ENCODE measurements at regions not wholly inside any gene's neighbourhood (a gene's known extent, or its start where the extent isn't known, plus 50 kb on each side); places are given as distances from the start of the nearest gene placed in this dataset.
"Not testable (repeated sequence)": the region's sequence is repeated elsewhere in the genome, so short reads cannot be mapped to it uniquely, and the experiment has no call there.

DNA sequence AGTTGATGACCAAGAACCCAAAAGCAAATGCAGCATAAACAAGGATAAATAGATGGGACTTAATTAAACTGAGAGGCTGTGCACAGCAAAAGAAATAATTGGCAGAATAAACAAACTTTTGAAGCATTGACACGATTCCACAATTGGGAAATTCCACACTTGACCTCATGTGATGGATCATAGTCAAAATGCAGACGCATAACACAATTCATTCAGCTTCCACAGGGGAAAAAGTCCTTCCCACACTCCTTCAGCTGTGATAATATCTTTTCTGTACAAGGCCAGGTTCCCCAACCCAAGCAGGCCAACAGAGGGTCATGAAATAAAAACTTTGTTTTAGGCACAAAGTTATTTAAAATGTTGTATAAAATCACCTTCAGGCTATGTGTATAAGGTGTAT lies 66.6 kb upstream of the SLIT2 start:
- Histone ChIP-seq H3K36me3 (ENCODE audit: control insufficient read depth, insufficient read depth, low read length) (no peaks in the 10 kb centered on the region), H3K27ac (ENCODE audit: low read length) (no peak overlapping the region), H3K4me3 (ENCODE audit: low read depth in 2 of 2, low read length in 2 of 2) (no peak overlapping the region), H3K4me1 (ENCODE audit: control insufficient read depth, insufficient read depth, low read length) (no peaks in the 10 kb centered on the region), H3K27me3 (ENCODE audit: control insufficient read depth, insufficient read depth, low read length) (no peaks in the 10 kb centered on the region), H3K9me3 (ENCODE audit: control insufficient read depth, insufficient read depth, low read depth, low read length) (no peaks in the 10 kb centered on the region)
- ATAC-seq (no peak), DNase-seq (ENCODE audit: low read depth, low spot score) (no peak)
- intact Hi-C loops (cut with micrococcal nuclease; ENCODE audit: unreplicated experiment) (no loop called here), in situ Hi-C loops (cut with HindIII; ENCODE audit: low pct_unique_long_range_greater_than_20kb, low sequenced_read_pairs) (no loop called here)
- POLR2A ChIA-PET, result no interaction called here
- no TSS peak for BruUV-seq (replicated peaks)
- CTCF ChIA-PET, result no interaction called here
- TF ChIP-seq, protein P1, sequence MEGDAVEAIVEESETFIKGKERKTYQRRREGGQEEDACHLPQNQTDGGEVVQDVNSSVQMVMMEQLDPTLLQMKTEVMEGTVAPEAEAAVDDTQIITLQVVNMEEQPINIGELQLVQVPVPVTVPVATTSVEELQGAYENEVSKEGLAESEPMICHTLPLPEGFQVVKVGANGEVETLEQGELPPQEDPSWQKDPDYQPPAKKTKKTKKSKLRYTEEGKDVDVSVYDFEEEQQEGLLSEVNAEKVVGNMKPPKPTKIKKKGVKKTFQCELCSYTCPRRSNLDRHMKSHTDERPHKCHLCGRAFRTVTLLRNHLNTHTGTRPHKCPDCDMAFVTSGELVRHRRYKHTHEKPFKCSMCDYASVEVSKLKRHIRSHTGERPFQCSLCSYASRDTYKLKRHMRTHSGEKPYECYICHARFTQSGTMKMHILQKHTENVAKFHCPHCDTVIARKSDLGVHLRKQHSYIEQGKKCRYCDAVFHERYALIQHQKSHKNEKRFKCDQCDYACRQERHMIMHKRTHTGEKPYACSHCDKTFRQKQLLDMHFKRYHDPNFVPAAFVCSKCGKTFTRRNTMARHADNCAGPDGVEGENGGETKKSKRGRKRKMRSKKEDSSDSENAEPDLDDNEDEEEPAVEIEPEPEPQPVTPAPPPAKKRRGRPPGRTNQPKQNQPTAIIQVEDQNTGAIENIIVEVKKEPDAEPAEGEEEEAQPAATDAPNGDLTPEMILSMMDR (IDR thresholded peaks at IDR 0.05), result no peak
- TF ChIP-seq POLR2AphosphoS5 (IDR thresholded peaks at IDR 0.05; ENCODE audit: low read depth, low read length) (no peak), SIN3A (IDR thresholded peaks at IDR 0.05; ENCODE audit: borderline replicate concordance, insufficient read depth, low read depth, low read length) (no peak), TCF7L2 (IDR thresholded peaks at IDR 0.05; ENCODE audit: low read depth, low read length) (no peak)
- TF ChIP-seq, protein P2, sequence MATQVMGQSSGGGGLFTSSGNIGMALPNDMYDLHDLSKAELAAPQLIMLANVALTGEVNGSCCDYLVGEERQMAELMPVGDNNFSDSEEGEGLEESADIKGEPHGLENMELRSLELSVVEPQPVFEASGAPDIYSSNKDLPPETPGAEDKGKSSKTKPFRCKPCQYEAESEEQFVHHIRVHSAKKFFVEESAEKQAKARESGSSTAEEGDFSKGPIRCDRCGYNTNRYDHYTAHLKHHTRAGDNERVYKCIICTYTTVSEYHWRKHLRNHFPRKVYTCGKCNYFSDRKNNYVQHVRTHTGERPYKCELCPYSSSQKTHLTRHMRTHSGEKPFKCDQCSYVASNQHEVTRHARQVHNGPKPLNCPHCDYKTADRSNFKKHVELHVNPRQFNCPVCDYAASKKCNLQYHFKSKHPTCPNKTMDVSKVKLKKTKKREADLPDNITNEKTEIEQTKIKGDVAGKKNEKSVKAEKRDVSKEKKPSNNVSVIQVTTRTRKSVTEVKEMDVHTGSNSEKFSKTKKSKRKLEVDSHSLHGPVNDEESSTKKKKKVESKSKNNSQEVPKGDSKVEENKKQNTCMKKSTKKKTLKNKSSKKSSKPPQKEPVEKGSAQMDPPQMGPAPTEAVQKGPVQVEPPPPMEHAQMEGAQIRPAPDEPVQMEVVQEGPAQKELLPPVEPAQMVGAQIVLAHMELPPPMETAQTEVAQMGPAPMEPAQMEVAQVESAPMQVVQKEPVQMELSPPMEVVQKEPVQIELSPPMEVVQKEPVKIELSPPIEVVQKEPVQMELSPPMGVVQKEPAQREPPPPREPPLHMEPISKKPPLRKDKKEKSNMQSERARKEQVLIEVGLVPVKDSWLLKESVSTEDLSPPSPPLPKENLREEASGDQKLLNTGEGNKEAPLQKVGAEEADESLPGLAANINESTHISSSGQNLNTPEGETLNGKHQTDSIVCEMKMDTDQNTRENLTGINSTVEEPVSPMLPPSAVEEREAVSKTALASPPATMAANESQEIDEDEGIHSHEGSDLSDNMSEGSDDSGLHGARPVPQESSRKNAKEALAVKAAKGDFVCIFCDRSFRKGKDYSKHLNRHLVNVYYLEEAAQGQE (IDR thresholded peaks at IDR 0.05; ENCODE audit: insufficient read depth in 1 of 2, low read depth in 2 of 2, low read length in 1 of 2), result no peak

DNA sequence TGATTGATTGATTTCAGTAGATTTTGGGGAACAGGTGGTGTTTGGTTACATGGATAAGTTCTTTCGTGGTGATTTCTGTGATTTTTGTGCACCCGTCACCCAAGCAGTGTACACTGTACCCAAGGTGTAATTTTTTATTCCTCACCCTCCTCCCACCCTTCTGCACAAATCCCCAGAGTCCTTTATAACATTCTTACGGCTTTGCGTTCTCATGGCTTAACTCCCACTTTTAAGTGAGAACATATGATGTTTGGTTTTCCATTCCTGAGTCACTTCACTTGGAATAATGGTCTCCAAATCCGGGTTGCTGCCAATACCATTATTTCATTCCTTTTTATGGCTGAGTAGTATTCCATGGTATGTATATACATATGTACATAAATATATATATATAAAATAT lies 68.6 kb upstream of the SLIT2 start:
- in situ Hi-C loops (cut with HindIII; ENCODE audit: low pct_unique_long_range_greater_than_20kb, low sequenced_read_pairs); BruUV-seq (replicated peaks); H3K9me3 ChIP-seq (ENCODE audit: control insufficient read depth, insufficient read depth, low read depth, low read length); H3K27ac ChIP-seq (ENCODE audit: low read length); H3K36me3 ChIP-seq (ENCODE audit: control insufficient read depth, insufficient read depth, low read length); H3K4me3 ChIP-seq (ENCODE audit: low read depth in 2 of 2, low read length in 2 of 2); ATAC-seq; POLR2A ChIA-PET; intact Hi-C loops (cut with micrococcal nuclease; ENCODE audit: unreplicated experiment); CTCF ChIA-PET; H3K27me3 ChIP-seq (ENCODE audit: control insufficient read depth, insufficient read depth, low read length); DNase-seq (ENCODE audit: low read depth, low spot score); H3K4me1 ChIP-seq (ENCODE audit: control insufficient read depth, insufficient read depth, low read length): not testable (repeated sequence)

DNA sequence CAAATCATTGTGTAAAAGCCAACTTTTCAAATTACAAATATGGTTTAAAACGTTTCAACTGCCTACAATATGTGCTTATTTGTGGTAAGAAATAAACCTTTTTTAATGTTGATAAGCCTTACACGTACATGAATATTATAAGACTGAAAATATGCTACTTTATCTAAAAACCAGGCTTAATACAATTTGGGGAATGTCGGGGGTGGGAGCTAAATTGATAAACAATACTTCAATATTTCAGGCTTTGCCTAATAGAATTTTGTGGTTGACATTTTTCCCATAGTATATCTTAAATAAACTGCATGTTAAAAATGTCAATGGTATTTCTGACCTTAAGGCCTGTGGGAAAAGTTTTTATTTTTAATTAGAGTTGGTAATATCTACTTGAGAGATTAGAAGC lies 69.8 kb upstream of the SLIT2 start:
- no TSS peak for BruUV-seq (replicated peaks)
- Histone ChIP-seq H3K4me1 (ENCODE audit: control insufficient read depth, insufficient read depth, low read length) (no peaks in the 10 kb centered on the region), H3K27ac (ENCODE audit: low read length) (no peak overlapping the region), H3K36me3 (ENCODE audit: control insufficient read depth, insufficient read depth, low read length) (no peaks in the 10 kb centered on the region), H3K4me3 (ENCODE audit: low read depth in 2 of 2, low read length in 2 of 2) (no peak overlapping the region), H3K9me3 (ENCODE audit: control insufficient read depth, insufficient read depth, low read depth, low read length) (no peaks in the 10 kb centered on the region), H3K27me3 (ENCODE audit: control insufficient read depth, insufficient read depth, low read length) (no peaks in the 10 kb centered on the region)
- in situ Hi-C loops (cut with HindIII; ENCODE audit: low pct_unique_long_range_greater_than_20kb, low sequenced_read_pairs) (no loop called here), intact Hi-C loops (cut with micrococcal nuclease; ENCODE audit: unreplicated experiment) (no loop called here)
- ChIA-PET CTCF (no interaction called here), POLR2A (no interaction called here)
- no peak for ATAC-seq
- DNase-seq (ENCODE audit: low read depth, low spot score), result no peak
- TF ChIP-seq, protein P1 (IDR thresholded peaks at IDR 0.05), result no peak
- TF ChIP-seq POLR2AphosphoS5 (IDR thresholded peaks at IDR 0.05; ENCODE audit: low read depth, low read length) (no peak), TCF7L2 (IDR thresholded peaks at IDR 0.05; ENCODE audit: low read depth, low read length) (no peak), SIN3A (IDR thresholded peaks at IDR 0.05; ENCODE audit: borderline replicate concordance, insufficient read depth, low read depth, low read length) (no peak)
- TF ChIP-seq, protein P2 (IDR thresholded peaks at IDR 0.05; ENCODE audit: insufficient read depth in 1 of 2, low read depth in 2 of 2, low read length in 1 of 2), result no peak

Data from Panc1 (cell line).